Fibroblast of lung (primary cell): ENCODE measurements at regions not wholly inside any gene's neighbourhood (a gene's known extent, or its start where the extent isn't known, plus 50 kb on each side); places are given as distances from the start of the nearest gene placed in this dataset.

Experiments
- CTCF ChIP-seq, 2 donors: IDR thresholded peaks in 1 of 2; conservative IDR thresholded peaks in 1 of 2; 1 replicate in 1 of 2; 2 replicates in 1 of 2; pipeline ENCODE4 v1.5.1; 2011 to 2012; ENCODE audit warnings: low read length in 2 of 2, control low read depth in 1 of 2, inconsistent platforms in 1 of 2, low read depth in 1 of 2, mild to moderate bottlenecking in 1 of 2
- EZH2 ChIP-seq: IDR thresholded peaks from 2 replicates; pipeline ENCODE4 v1.5.1; 2012; ENCODE audit warnings: low read length, control low read depth, mild to moderate bottlenecking; ENCODE audit errors: missing control alignments

- TF ChIP-seq CTCF (conservative IDR thresholded peaks at IDR 0.05 in 1 of 2, IDR thresholded peaks at IDR 0.05 in 1 of 2; ENCODE audit: low read depth in 1 of 2, low read length in 2 of 2) (no peak), EZH2 (no peak)
Measured at GRCh38 chr20:17029698-17030097, 197.1 kb upstream of the PCSK2 start.
